NCI-H1105 (cell line): ENCODE measurements at regions not wholly inside any gene's neighbourhood (a gene's known extent, or its start where the extent isn't known, plus 50 kb on each side); places are given as distances from the start of the nearest gene placed in this dataset.

Experiments used
- DNase-seq: peaks from one replicate; lab custom pipeline; 2025; lab: John Stamatoyannopoulos, UW

DNA sequence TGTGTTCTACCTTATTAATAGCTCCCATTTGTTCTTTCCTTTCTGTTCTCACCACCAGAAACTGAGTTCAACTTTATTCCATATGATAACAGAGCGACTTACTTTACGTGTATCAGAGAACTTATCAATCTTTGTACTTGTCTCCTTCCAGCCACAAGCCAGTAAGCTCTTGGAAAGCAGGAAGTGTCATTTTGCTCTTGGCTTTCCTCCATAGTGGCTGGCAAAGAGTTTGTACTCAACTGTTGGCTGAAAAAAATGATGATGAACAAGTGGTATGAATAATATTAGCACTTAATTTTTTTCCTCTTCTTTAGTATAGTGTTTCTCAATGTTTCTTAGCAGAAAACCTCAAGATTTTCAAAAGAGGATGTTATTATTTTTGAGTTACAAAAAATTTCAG is 182.4 kb upstream of the TOM1L1 start:
- no peak for DNase-seq

DNA sequence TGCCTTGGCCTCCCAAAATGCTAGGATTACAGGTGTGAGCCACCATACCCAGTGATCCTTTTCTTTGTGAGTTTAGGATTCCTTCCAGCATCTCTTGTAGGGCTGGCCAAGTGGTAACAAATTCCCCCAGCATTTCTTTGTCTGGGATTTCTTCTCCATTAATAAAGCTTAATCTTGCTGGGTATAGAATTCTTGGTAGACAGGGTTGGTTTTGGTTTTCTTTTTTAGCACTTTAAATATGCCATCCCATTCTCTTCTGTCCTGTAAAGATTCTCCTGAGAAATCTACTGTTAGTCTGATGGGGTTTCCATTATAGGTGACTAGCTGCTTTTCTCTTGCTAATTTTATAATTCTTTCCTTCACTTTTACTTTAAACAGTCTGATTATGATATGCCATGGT is 173.0 kb upstream of the TOM1L1 start:
- DNase-seq: no peak

DNA sequence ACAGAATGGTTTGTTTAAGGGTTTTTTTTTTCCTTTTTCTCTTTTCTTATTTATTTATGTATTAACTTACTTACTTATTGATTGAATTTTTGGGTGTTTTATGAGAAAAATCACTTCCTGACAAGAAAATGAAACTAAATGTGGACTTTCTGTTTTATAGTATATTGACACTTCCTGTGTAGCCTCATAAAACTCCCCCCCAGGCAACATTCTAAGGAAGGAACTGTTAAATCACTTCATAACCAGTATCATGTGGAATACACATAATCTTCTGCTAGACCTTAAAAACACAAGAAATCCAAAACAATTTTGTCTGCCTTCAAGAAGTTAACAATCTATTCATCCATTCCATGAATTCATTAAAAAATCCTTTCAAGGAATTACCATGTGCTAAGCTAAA is 164.1 kb upstream of the TOM1L1 start:
- no peak for DNase-seq

DNA sequence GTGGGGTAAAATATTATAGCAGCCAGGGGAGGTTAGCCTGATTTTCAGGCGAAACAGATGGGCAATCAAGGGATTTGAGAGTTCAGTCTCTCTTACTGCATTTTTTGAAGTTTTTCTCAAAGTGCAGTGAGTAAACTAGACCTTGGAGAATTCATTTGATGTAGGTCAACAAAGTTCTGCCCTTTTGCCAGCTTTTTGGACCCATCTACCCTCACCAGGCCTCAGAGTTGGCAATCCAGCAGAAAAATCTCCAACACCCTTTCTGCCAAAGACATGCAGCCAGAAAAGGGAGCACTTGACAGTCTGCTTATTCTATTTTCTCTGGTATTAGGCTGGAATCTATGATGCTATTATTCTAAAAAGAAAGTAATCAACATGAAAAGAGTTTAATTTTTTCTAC is 162.2 kb upstream of the TOM1L1 start:
- no peak for DNase-seq

DNA sequence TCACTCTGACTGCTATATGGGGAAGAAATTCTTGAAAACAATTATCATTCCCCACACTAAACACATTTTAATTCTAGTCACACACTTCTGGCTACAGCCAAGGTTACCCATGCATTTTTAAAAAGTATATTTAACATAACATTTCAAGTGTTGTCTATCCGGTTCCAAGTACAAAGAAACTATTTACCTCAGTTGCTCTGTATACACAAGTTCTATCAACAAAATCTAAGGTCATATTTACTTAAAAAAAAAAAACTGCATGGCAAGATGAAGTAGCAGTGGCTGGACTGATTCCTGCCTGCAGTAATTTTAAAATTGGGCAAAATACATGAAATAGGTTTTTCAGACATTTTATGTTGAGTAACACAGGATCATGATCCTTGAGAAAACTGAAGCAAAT is 155.9 kb upstream of the TOM1L1 start:
- DNase-seq: no peak

DNA sequence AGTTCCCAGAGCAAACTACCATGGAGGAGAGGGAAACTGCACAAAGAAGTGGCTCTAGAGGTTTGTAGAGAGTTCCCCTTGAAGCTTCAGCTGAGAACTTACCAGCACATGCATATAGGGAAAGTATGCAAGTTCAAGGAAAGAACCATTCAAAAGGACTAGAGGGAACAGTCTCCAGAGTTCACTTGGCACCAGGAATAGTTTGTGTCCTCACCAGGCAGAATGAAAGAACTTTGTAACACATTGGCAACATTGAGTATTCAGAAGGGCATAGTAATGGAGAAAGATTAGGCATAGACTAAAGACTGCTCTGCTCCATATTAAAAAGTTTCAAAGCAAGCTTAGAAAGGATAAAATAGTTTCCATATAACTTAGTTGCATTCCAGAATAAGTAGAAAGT is 155.4 kb upstream of the TOM1L1 start:
- DNase-seq: no peak

DNA sequence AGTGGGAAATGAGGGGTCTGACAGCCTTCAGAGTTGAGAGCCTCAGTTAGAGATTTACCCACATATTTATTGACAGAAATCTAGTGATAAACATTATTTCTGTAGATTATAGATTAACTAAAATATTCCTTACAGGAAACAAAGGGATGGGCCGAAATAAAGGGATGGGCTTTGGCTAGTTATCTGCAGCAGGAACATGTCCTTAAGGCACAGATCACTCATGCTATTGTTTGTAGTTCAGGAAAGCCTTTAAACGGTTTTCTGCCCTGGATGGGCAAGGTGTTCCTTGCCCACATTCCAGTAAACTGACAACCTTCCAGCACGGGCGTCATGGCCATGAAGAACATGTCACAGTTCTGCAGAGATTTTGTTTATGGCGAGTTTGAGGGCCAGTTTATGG is 154.8 kb upstream of the TOM1L1 start:
- DNase-seq: no peak

DNA sequence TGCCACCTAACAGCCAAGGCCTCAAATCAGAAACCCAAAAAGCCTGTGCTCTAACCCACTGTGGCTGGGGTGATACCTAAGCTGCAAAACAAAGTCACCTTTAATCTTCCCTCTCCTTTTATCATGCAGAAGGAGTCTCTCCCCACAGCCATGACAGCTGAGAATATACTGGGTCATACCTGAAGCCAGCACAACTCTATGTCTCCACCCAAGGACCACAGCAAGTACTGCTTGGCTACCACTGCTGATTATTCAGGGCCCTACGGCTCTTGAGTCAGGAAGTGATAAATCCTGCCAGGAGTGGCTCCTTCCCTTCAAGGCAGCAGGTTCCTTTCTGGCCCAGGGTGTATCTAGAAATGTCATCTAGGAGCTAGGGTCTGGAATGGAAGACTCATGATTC is 151.5 kb upstream of the TOM1L1 start:
- DNase-seq: no peak

DNA sequence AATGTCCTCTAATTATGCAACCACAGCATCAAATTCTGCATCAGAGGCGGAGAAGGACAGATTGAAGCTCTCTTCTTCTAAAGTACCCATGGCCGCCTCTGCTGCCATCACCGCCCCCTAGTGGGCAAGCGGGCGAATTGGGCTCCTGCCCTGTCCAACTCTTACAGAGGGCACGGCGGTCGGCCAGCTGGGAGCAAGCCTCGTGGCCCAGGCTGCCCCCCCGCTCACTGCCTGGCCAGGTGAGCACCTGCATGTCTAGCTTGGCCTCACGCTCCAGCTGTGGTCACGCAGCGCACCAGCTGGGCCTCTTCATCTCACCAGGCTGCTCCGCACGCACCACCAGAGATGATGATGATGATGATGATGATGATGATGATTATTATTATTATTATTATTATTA is 146.1 kb upstream of the TOM1L1 start:
- DNase-seq: no peak

DNA sequence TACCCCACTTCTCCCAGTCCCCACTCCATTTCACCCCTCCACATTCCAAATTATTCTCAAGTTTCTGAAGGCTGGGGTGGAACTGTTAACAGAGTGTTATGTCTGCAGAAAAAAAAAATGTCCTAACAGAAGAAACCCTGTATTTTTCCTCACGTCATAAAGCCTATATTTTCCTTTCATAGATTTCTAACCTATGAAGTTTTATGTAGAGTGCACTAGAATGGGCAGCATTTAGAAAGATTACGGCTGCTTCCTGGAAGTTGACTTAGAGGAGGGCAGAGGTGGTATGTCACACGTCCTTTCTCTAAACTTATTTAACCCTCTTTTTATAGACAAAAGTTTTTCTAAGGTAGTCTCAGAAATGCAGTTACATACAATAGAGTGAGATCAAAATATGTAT is 139.8 kb upstream of the TOM1L1 start:
- DNase-seq: no peak

DNA sequence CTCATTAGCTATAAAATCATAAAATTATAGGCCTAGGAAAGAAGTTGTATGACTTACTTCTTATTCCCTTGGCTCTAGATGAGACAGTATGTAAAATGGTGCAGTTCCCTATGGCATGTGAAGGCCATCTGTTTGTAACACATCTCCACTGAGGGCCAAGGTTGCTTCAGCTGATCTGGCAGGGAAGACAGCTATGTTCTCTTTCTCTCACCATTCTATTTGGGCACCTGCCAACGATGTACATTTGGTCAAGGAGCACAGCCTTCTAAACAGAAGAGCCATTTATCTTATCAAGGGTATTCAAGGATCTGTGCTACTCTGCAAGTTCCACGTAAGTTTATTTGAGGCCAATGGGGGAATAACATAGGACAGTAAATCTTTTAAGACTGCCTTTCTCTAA is 129.8 kb upstream of the TOM1L1 start:
- no peak for DNase-seq

DNA sequence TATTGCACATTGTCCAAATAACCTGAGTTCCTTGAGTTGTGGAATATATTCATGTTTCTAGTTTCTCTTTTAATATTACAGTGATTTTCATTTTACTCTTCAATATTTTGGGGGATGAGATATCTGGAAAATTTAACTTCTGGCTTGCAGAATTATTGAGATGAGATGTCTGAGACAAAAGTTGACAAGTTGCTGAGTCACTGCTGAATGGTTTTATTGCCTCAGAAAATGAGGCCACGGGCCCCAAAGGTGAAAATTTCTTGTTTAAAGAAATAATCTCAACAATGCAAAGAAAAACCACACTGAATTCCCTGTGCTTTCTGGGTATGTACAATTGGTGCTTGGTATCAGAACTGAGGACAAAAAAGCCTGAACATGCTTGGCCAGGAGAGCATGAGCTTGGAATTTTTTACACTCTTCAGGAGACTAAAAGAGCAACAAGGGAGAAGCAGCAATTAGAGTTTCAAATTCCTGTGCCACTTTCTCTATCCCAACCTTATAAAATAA is 129.2 kb upstream of the TOM1L1 start:
- no peak for DNase-seq

DNA sequence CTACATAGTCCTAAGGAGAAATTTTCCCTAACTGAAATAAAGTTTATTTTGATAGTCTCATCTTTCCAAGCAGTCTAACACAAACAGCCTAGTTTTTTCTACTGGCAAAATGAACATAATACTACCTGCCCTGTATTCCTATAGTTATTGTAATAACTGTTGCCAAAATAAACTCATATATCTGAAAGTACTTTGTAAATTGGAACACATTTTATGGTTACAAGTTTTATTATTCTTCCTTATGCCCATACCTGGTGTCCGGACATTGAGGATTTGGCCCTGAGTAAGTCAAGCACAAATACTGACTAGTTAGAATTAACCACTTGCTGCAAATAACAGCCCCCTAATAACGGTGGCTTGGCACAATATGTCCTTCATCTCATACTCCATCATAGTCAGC is 120.4 kb upstream of the TOM1L1 start:
- DNase-seq: no peak

DNA sequence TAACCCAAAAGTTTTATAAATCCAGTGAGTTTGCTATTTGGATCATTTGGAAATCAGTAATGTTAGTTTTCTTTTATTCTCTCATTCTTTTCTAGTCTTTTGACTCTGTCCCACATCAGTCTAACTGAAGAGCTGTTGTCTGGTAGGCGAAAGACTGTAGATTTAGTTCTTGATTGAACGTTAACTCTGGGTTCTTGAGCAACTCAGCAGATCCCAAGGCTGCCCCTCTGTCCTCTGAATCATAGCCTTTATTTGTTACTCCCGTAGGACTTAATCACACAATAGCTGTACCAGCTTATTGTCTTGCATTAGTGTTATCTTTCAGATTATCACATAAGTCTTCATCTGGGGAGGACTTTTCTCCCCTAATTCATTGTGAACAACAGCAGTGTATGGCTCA is 119.3 kb upstream of the TOM1L1 start:
- DNase-seq: no peak

DNA sequence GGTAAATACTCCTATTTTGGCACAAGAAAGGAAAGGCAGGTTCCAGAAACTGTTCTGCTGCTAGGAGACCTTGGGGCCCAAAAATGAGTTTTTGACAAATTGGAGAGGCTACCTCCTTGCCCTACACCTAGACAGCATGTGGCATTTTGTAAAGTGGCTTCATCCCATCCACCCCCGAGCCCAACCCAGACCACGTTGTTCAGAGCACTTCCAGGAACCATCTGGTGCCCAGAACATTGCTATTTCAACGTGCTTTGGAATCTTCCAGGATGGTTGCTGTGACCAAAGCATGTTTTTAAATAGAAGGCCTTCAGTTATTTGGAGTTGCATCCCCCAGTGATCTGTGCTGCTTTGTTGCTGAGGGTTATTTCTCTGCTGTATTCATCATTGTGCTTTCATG is 116.3 kb upstream of the TOM1L1 start:
- no peak for DNase-seq

DNA sequence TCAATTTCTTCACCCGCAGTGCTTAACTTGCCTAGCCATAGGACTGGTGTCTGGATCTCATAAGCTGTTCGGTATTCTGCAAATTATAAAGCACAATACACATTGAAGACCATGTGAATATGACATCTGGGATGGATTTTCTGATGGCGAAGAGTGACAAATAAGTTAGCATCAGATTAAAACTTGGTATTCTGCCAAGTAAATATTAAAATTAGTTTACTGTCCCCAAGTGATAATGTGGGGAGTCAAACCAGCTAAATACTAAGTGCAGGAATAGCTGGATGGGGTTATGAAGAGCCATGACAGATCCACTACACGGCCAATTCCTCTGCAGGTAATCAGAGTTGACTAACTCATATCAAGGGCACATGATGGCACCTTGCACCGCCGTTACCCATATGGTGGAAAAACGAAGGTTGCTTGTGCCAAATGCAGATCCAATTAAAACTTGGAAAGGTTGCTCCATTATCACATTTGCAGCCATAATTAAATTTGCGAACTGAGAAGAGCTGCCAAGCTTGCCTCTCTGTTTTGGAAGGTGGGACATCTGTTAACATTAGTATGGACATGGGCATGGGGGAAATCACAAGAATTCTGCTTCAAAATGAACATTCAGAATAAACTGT is 114.9 kb upstream of the TOM1L1 start:
- no peak for DNase-seq

DNA sequence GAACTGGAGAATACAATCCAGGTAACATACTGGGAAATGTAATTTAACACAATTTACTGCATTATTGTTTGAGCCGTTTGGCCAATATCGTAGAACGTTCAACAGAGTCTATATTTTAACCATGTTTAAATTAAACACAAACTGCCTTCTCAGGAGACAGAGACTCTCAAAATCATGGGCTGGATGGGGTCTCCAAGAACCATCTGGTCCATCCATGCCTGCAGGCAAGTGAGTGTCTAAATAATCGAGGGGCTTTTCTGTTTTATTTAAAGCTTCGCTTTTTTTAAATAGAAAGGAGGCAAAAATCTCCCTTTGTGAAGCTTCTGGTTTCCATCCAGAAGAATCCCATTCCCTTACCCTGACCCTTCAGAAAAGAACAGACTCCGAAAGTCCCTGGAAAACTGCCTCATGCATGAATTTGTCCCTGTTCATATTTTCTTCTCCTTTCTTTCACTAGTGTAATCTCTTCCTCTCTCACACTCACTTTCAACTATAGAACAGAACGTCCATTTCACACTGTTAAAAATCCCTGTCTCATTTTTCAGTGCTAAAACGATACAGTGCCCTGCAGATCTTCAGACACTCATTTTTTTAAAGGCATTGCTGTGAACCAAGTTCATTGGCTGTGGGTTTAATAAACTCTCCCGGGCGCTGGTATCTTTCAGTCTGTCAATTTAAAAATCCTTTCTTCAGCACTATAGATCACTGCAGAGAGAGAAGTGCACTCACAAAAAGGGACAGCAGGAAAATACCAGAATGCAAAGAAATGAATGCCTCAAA is 111.4 kb upstream of the TOM1L1 start:
- no peak for DNase-seq

DNA sequence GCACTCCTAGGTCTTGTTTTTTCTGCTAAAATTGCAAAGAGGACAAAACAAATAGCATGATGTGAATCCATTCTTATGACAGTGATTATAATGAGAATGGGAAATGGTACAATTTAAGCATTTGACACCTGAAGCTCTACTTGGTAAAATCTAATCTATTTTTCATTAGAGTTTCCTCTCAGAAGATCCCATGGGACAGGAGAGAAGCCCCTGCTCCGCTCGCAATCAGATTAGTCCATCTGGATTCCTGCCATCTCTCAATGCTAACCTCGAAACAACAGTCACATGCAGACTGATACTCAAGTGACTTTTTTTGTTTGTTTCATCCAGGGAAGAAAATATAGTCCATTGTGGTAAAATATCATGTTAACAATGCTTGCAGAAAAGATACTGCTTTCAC is 107.4 kb upstream of the TOM1L1 start:
- no peak for DNase-seq

DNA sequence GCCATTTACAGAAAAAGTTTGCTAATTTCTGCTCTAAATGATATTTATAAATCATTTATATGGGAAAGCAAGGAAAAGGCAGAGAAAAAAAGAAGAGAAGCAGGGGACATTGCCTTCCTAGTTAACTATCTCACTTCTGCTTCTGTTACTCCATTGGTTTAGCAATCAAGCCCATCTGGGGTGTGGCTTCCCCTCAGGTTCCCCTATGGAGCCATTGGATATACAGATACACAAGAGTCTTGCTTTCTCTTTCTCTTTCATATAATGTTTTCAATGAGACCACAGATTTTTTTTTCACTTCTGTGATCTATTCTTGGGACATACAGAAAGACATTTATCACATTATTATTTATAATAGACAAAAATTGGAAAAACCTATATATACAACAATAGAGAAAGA is 105.6 kb upstream of the TOM1L1 start:
- DNase-seq: no peak

DNA sequence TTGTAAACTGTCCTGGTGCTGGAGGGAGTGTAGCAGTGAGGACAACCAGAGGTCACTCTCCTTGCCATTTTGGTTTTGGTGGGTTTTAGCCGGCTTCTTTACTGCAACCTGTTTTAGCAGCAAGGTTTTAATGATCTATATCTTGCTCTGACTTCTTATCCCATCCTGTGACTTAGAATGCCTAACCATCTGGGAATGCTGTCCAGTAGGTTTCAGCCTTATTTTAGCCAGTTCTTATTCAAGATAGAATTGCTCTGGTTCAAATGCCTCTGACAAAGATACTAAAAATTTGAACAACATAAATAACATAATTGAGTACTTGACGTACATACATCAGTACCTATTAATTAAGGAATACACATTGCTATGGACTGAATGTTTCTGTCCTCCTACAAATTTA is 93.3 kb upstream of the TOM1L1 start:
- DNase-seq: no peak

DNA sequence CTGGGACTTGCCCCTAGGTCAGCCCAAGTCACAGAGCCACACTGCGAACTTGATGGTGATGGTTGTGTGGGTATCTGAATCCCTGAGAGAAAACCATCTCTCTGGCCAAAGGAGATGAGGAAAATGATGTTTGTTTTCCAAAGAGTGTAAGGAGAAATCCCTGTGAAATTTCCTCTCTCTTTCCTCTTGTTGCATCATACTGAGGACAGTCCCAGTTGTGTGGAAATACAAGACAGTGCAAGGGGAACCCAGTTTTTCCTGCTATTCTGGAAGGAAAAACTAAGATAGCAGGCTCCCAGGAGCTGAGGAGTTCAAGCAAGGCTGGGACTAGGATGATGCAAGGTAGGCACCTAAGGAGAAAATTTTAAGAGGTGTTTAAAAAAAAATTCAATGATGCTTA is 86.8 kb upstream of the TOM1L1 start:
- no peak for DNase-seq

DNA sequence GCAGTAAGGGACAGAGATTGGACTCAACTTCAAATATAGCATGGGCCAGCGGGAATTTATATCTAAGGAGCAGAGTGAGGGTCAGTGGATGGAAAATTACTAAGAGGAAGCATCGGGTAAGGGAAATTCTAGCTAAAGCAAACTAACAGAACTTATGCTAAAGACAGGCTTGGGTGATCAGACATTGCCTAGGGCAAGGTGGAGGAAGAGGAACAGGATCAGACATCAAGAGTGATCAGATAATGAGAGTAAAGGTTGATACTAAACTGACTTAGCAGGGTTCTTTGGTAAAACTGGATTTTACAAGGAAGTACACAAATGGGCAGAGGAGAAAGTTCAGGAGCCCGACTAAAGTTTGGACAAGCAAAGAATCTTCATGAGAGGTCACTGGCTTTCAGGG is 86.3 kb upstream of the TOM1L1 start:
- DNase-seq: no peak

DNA sequence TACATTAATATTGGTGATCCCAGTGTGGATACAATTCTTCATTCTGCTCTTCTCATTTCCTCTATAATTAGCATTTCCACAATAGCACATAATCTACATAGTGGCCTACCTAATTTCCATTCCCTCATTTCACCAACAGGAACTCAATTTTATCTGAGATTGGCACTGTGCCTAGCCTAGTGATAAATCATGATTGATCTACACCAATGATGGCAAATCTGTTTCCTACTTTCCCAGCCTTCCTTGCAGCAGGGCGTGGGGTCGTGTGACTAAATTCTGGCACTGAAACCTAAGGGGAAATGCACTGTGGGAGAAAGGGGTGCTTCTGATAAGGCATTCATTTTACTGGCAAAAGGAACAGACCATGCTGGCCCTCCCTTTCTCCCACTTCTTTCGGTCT is 66.6 kb upstream of the TOM1L1 start:
- DNase-seq: no peak

DNA sequence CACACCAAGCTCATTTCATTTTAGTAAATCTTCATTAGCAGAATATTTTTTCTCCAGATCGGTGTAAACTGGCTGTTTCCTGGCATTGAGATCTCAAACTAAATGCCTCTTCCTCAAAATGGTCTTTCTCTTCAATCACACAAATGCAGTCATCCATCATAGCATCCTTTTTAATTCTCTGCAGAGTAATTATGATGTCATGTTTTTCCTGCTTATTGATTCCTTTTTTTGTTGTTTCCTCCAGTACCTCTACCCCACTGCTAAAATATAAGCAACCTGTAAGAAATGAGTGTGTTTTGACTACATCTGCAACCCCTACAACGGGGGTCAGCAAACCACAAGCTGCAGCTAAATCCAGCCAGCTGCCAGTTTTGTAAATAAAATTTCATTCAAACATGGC is 65.6 kb upstream of the TOM1L1 start:
- DNase-seq: no peak
